HG02610 (cell line): ENCODE measurements at regions not wholly inside any gene's neighbourhood (a gene's known extent, or its start where the extent isn't known, plus 50 kb on each side); places are given as distances from the start of the nearest gene placed in this dataset.

Source experiments
- ATAC-seq: cut with Tn5 transposase; IDR thresholded peaks from one replicate; pipeline ENCODE4 v1.9.1; 2021; ENCODE audit warnings: mild to moderate bottlenecking, moderate library complexity; ENCODE audit not compliant: unreplicated experiment

GRCh38 chr13:44117816-44118215 is 238.1 kb downstream of the LACC1 start:
- ATAC-seq = no peak

- ATAC-seq = no peak
Measured at GRCh38 chr13:44118881-44119280, 239.2 kb downstream of the LACC1 start.

GRCh38 chr13:44120043-44120442 is 240.3 kb downstream of the LACC1 start:
- ATAC-seq = no peak

GRCh38 chr13:44120849-44121755 is 241.4 kb downstream of the LACC1 start:
- no peak for ATAC-seq

- ATAC-seq = no peak
Measured at GRCh38 chr13:44124352-44124751, 244.6 kb downstream of the LACC1 start.

GRCh38 chr13:44125943-44126469 is 246.3 kb downstream of the LACC1 start:
- no peak for ATAC-seq

GRCh38 chr13:44128552-44129001 is 245.0 kb upstream of the SERP2 start:
- ATAC-seq = no peak

GRCh38 chr13:44129418-44129817 is 244.2 kb upstream of the SERP2 start:
- no peak for ATAC-seq

GRCh38 chr13:44131069-44131614 is 242.5 kb upstream of the SERP2 start:
- ATAC-seq = no peak

- ATAC-seq = no peak
Measured at GRCh38 chr13:44132710-44133109, 240.9 kb upstream of the SERP2 start.

GRCh38 chr13:44133626-44134025 is 240.0 kb upstream of the SERP2 start:
- no peak for ATAC-seq

GRCh38 chr13:44135566-44135965 is 238.1 kb upstream of the SERP2 start:
- no peak for ATAC-seq

GRCh38 chr13:44136696-44137268 is 236.8 kb upstream of the SERP2 start:
- ATAC-seq = no peak

GRCh38 chr13:44137466-44137865 is 236.2 kb upstream of the SERP2 start:
- ATAC-seq = no peak

- no peak for ATAC-seq
Measured at GRCh38 chr13:44140146-44140545, 233.5 kb upstream of the SERP2 start.

GRCh38 chr13:44140888-44141724 is 232.5 kb upstream of the SERP2 start:
- ATAC-seq = no peak

- ATAC-seq = peak; percentile 100
Measured at GRCh38 chr13:44141725-44142539, 231.7 kb upstream of the SERP2 start.

GRCh38 chr13:44142540-44142867 is 231.1 kb upstream of the SERP2 start:
- ATAC-seq = no peak

- no peak for ATAC-seq
Measured at GRCh38 chr13:44142941-44143665, 230.5 kb upstream of the SERP2 start.

GRCh38 chr13:44146138-44146537 is 227.5 kb upstream of the SERP2 start:
- no peak for ATAC-seq
